Esophagus muscularis mucosa (tissue), 3 donors: ENCODE measurements at regions not wholly inside any gene's neighbourhood (a gene's known extent, or its start where the extent isn't known, plus 50 kb on each side); places are given as distances from the start of the nearest gene placed in this dataset.
"Not testable (repeated sequence)": the region's sequence is repeated elsewhere in the genome, so short reads cannot be mapped to it uniquely, and the experiment has no call there.

Source experiments
- POLR2A ChIP-seq: fragments of 450-650 bp; IDR thresholded peaks from one replicate; pipeline ENCODE4 v1.6.1; 2017; ENCODE audit warnings: antibody characterized with exemption, moderate library complexity, mild to moderate bottlenecking, low read depth
- TF ChIP-seq, protein P1 (sequence below), 3 experiments: fragments of 200-600 bp in 2 of 3; fragments of 450-650 bp in 1 of 3; sonication (generic) in 2 of 3; IDR thresholded peaks; one replicate each; pipeline ENCODE4 v1.5.1; 2017 to 2019; ENCODE audit warnings: antibody characterized with exemption in 3 of 3, mild to moderate bottlenecking in 2 of 3, moderate library complexity in 1 of 3

DNA sequence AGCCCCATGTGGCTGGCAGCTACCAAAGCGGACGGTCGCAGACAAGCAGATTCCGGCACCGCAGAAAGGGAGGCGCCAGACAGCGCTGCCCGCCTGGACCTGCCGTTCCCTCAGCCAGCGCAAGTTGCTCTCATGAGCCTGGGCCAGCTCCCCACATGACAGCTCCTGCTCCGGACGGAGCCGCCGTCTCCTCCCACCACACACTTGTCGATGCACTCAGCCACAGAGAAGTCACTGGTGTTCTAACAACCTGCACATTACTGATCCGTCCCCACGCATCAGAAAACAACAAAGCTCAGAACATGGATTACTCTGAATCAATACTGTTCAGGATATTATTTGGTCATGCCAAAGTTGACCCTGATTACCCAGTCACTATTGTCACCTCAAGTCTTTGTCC, 74.4 kb upstream of the TNK2 start:
- TF ChIP-seq POLR2A: not testable (repeated sequence)
- TF ChIP-seq, protein P1, sequence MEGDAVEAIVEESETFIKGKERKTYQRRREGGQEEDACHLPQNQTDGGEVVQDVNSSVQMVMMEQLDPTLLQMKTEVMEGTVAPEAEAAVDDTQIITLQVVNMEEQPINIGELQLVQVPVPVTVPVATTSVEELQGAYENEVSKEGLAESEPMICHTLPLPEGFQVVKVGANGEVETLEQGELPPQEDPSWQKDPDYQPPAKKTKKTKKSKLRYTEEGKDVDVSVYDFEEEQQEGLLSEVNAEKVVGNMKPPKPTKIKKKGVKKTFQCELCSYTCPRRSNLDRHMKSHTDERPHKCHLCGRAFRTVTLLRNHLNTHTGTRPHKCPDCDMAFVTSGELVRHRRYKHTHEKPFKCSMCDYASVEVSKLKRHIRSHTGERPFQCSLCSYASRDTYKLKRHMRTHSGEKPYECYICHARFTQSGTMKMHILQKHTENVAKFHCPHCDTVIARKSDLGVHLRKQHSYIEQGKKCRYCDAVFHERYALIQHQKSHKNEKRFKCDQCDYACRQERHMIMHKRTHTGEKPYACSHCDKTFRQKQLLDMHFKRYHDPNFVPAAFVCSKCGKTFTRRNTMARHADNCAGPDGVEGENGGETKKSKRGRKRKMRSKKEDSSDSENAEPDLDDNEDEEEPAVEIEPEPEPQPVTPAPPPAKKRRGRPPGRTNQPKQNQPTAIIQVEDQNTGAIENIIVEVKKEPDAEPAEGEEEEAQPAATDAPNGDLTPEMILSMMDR (IDR thresholded peaks at IDR 0.05): not testable (repeated sequence)
